Osteoblast (primary cell): ENCODE measurements at regions not wholly inside any gene's neighbourhood (a gene's known extent, or its start where the extent isn't known, plus 50 kb on each side); places are given as distances from the start of the nearest gene placed in this dataset.

ENCODE experiments used
- DNase-seq: peaks from one replicate; pipeline ENCODE4 v3.0.0; 2011; ENCODE audit warnings: low spot score, mixed read lengths; ENCODE audit not compliant: insufficient read length; ENCODE audit errors: missing footprints
- H2AFZ ChIP-seq: 2 replicates; pipeline ENCODE4 v1.6.0; 2011; ENCODE audit warnings: mild to moderate bottlenecking, low read length
- H3K27ac ChIP-seq: 2 replicates; pipeline ENCODE4 v1.5.1; 2011; ENCODE audit warnings: mild to moderate bottlenecking, low read depth, low read length, moderate library complexity
- H3K27me3 ChIP-seq: 2 replicates; pipeline ENCODE4 v1.6.0; 2012; ENCODE audit warnings: mild to moderate bottlenecking, control low read depth, inconsistent platforms, low read length, moderate library complexity; ENCODE audit not compliant: insufficient read depth
- H3K36me3 ChIP-seq: 2 replicates; pipeline ENCODE4 v1.5.1; 2011; ENCODE audit warnings: mild to moderate bottlenecking, low read length, control low read depth, moderate library complexity; ENCODE audit not compliant: insufficient read depth
- H3K4me1 ChIP-seq: 2 replicates; pipeline ENCODE4 v1.5.1; 2011; ENCODE audit warnings: mild to moderate bottlenecking, low read length, control low read depth, moderate library complexity; ENCODE audit not compliant: insufficient read depth
- H3K4me2 ChIP-seq: 2 replicates; pipeline ENCODE4 v1.6.0; 2011; ENCODE audit warnings: mild to moderate bottlenecking, low read length; ENCODE audit not compliant: insufficient read depth
- H3K4me3 ChIP-seq: fragments of 200-600 bp; sonication (generic); 3 replicates; pipeline ENCODE4 v1.5.1; 2012; ENCODE audit warnings: mild to moderate bottlenecking, low read length, inconsistent platforms; ENCODE audit not compliant: insufficient read depth
- H3K79me2 ChIP-seq: 2 replicates; pipeline ENCODE4 v1.6.0; 2012; ENCODE audit warnings: mild to moderate bottlenecking, low read length, control low read depth, inconsistent platforms; ENCODE audit not compliant: insufficient read depth
- H3K9me3 ChIP-seq: 2 replicates; pipeline ENCODE4 v1.5.1; 2011; ENCODE audit warnings: low read depth, low read length, control low read depth
- H4K20me1 ChIP-seq: 2 replicates; pipeline ENCODE4 v1.6.0; 2012; ENCODE audit warnings: mild to moderate bottlenecking, low read length, control low read depth; ENCODE audit not compliant: insufficient read depth
- TF ChIP-seq, protein P1 (sequence below): IDR thresholded peaks from 2 replicates; pipeline ENCODE4 v1.5.1; 2011; ENCODE audit warnings: mild to moderate bottlenecking, low read depth, low read length, moderate library complexity; ENCODE audit errors: extremely low read depth

GRCh38 chr7:117836-118614 lies 74.3 kb upstream of the FAM20C start:
- no peak overlapping the region for H3K27ac ChIP-seq
- H2AFZ ChIP-seq, result no peak overlapping the region
- H3K4me1 ChIP-seq, result peaks cover 11% of the 10 kb centered on the region
- DNase-seq, result no peak
- H3K4me2 ChIP-seq, result no peak overlapping the region
- no peak overlapping the region for H3K4me3 ChIP-seq
- no peaks in the 10 kb centered on the region for H3K79me2 ChIP-seq
- H3K27me3 ChIP-seq, result no peaks in the 10 kb centered on the region
- no peaks in the 10 kb centered on the region for H4K20me1 ChIP-seq
- TF ChIP-seq, protein P1, sequence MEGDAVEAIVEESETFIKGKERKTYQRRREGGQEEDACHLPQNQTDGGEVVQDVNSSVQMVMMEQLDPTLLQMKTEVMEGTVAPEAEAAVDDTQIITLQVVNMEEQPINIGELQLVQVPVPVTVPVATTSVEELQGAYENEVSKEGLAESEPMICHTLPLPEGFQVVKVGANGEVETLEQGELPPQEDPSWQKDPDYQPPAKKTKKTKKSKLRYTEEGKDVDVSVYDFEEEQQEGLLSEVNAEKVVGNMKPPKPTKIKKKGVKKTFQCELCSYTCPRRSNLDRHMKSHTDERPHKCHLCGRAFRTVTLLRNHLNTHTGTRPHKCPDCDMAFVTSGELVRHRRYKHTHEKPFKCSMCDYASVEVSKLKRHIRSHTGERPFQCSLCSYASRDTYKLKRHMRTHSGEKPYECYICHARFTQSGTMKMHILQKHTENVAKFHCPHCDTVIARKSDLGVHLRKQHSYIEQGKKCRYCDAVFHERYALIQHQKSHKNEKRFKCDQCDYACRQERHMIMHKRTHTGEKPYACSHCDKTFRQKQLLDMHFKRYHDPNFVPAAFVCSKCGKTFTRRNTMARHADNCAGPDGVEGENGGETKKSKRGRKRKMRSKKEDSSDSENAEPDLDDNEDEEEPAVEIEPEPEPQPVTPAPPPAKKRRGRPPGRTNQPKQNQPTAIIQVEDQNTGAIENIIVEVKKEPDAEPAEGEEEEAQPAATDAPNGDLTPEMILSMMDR, result no peak
- H3K9me3 ChIP-seq, result no peaks in the 10 kb centered on the region
- no peaks in the 10 kb centered on the region for H3K36me3 ChIP-seq

DNA sequence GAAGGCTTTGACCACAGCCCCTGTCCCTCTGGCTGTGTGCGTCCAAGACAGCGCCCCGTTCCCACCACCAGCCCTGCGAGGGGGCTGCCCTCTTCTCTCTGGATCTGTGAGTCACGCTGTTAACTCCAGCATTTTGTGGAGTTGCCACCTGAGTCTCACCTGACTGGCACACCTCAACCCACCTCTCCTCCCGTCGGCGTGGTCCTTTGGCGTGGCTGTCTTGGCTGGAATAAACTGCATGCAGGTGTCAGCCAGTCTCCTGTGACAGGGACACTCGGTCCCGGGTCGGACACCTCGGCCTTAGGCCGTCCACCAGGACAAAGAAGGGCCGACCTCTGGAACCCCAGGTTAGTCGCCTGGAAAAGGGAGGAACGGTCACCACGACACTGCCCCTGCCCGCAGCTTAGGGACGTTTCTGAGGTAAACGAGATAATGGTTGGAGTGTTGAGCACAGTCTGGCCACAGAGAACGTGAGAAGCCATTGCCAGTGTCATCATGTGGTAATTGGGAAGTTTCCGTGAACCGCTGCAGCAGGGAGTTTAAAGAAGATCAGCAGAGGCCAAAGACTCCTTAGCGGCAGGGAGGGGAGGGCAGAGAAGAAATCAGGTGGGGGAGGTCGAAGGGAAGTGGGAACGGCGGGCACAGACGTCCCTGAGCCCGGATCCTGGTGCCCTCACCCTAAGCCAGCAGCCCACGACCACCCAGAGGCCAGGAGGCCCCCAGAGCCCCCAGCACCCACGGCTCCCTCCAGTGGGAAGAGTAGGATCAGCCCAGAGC lies 73.6 kb upstream of the FAM20C start:
- Histone ChIP-seq H2AFZ (no peak overlapping the region), H3K27ac (no peak overlapping the region), H3K4me2 (no peak overlapping the region), H3K4me3 (no peak overlapping the region), H3K27me3 (no peaks in the 10 kb centered on the region), H4K20me1 (no peaks in the 10 kb centered on the region), H3K4me1 (peaks cover 11% of the 10 kb centered on the region), H3K79me2 (no peaks in the 10 kb centered on the region), H3K36me3 (no peaks in the 10 kb centered on the region), H3K9me3 (no peaks in the 10 kb centered on the region)
- TF ChIP-seq, protein P1, result no peak
- peak; percentile 71 for DNase-seq

DNA sequence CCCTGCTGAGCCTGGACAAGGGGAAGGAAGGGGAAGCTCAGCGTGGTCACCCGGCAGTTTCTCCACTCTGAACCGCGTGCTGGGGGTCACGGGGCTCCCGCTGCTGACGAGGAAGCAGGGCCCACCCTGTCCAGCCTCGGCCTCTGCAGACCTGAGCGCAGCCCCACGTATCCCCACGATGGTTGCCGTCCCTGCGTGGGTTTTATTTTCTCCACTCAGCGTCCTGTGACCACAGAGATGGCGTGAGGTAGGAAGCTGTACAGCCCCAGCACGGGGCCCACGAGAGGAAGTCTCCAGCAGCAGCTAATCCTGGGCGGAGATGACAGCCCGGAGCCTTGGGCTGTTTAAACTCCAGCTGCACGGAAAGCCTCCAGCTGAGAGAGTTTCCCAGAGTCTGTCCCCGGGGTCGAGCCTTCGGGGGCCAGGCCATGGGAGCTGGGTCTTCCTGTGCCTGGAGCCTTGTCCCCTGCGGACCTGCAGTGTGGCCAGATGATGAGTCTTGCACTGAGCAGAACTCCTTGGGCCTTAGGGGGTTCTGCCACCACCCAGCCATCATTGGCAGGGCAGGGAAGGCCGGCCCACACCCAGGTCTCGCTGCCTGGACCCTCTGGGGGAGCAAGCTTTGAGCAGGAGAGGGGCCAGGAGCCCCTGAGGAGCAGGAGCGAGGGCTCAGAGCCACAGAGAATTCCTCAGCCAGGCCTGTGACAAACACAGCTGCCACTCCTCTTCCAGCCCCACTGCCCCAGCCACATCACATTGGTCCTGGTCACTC lies 72.8 kb upstream of the FAM20C start:
- Histone ChIP-seq H3K36me3 (no peaks in the 10 kb centered on the region), H2AFZ (no peak overlapping the region), H3K27me3 (no peaks in the 10 kb centered on the region), H3K27ac (no peak overlapping the region), H3K4me1 (peaks cover 11% of the 10 kb centered on the region), H3K9me3 (no peaks in the 10 kb centered on the region), H3K79me2 (no peaks in the 10 kb centered on the region), H3K4me3 (no peak overlapping the region), H3K4me2 (no peak overlapping the region), H4K20me1 (no peaks in the 10 kb centered on the region)
- TF ChIP-seq, protein P1, result no peak
- DNase-seq, result no peak
